Tibial nerve (tissue), 4 donors: ENCODE measurements at regions not wholly inside any gene's neighbourhood (a gene's known extent, or its start where the extent isn't known, plus 50 kb on each side); places are given as distances from the start of the nearest gene placed in this dataset.

Experiments used
- EP300 ChIP-seq, 2 donors: sonication (generic); formaldehyde crosslinking; IDR thresholded peaks; one replicate each; pipeline ENCODE4 v1.6.1; 2017; ENCODE audit warnings: antibody characterized with exemption in 2 of 2, mild to moderate bottlenecking in 1 of 2
- TF ChIP-seq, protein P1 (sequence below), 5 experiments: fragments of 200-600 bp in 3 of 5; fragments of 450-650 bp in 2 of 5; sonication (generic) in 3 of 5; IDR thresholded peaks; one replicate each; pipeline ENCODE4 v1.5.1; 2016 to 2019; ENCODE audit warnings: antibody characterized with exemption in 5 of 5, mild to moderate bottlenecking in 3 of 5, moderate library complexity in 2 of 5

GRCh38 chr6:92024110-92024509 is 1395.2 kb downstream of the EPHA7 start:
- TF ChIP-seq, protein P1, sequence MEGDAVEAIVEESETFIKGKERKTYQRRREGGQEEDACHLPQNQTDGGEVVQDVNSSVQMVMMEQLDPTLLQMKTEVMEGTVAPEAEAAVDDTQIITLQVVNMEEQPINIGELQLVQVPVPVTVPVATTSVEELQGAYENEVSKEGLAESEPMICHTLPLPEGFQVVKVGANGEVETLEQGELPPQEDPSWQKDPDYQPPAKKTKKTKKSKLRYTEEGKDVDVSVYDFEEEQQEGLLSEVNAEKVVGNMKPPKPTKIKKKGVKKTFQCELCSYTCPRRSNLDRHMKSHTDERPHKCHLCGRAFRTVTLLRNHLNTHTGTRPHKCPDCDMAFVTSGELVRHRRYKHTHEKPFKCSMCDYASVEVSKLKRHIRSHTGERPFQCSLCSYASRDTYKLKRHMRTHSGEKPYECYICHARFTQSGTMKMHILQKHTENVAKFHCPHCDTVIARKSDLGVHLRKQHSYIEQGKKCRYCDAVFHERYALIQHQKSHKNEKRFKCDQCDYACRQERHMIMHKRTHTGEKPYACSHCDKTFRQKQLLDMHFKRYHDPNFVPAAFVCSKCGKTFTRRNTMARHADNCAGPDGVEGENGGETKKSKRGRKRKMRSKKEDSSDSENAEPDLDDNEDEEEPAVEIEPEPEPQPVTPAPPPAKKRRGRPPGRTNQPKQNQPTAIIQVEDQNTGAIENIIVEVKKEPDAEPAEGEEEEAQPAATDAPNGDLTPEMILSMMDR (IDR thresholded peaks at IDR 0.05) = no peak
- TF ChIP-seq EP300 (IDR thresholded peaks at IDR 0.05) = no peak
